GM23338 (cell line): ENCODE measurements at regions not wholly inside any gene's neighbourhood (a gene's known extent, or its start where the extent isn't known, plus 50 kb on each side); places are given as distances from the start of the nearest gene placed in this dataset.

Source experiments
- ATAC-seq: fragments of 200-7000 bp; cut with Tn5 transposase; 3 replicates; pipeline ENCODE4 v1.9.1; 2020
- DNase-seq: peaks from one replicate; pipeline ENCODE4 v3.0.0-alpha.2; 2015; ENCODE audit warnings: low spot score
- H2AFZ ChIP-seq: fragments of 200-600 bp; sonication (generic); 2 replicates; pipeline ENCODE4 v1.8.0; 2016; ENCODE audit warnings: antibody characterized with exemption, mild to moderate bottlenecking, moderate library complexity
- H3F3A ChIP-seq: fragments of 200-600 bp; sonication (generic); replicated peaks from 2 replicates; pipeline ENCODE4 v1.8.0; 2017; ENCODE audit warnings: antibody characterized with exemption, mixed run types, low read depth
- H3K27ac ChIP-seq: fragments of 200-600 bp; sonication (generic); 2 replicates; pipeline ENCODE4 v1.6.1; 2016; ENCODE audit warnings: low read depth
- H3K27me3 ChIP-seq: fragments of 200-600 bp; sonication (generic); 2 replicates; pipeline ENCODE4 v1.8.0; 2016; ENCODE audit warnings: mild to moderate bottlenecking, mixed run types, moderate library complexity; ENCODE audit not compliant: insufficient read depth
- H3K36me3 ChIP-seq: fragments of 200-600 bp; sonication (generic); 2 replicates; pipeline ENCODE4 v1.8.0; 2016; ENCODE audit warnings: mild to moderate bottlenecking; ENCODE audit not compliant: insufficient read depth
- H3K4me1 ChIP-seq: fragments of 200-600 bp; sonication (generic); 2 replicates; pipeline ENCODE4 v1.8.0; 2016; ENCODE audit warnings: mild to moderate bottlenecking, moderate library complexity; ENCODE audit not compliant: insufficient read depth
- H3K4me2 ChIP-seq: fragments of 200-600 bp; sonication (generic); 2 replicates; pipeline ENCODE4 v1.7.1; 2017; ENCODE audit warnings: mixed run types
- H3K4me3 ChIP-seq: fragments of 200-600 bp; sonication (generic); 2 replicates; pipeline ENCODE4 v1.6.1; 2016; ENCODE audit warnings: mixed run types
- H3K79me2 ChIP-seq: fragments of 200-600 bp; sonication (generic); replicated peaks from 2 replicates; pipeline ENCODE4 v1.8.0; 2017; ENCODE audit warnings: mild to moderate bottlenecking; ENCODE audit not compliant: insufficient read depth
- H3K9me2 ChIP-seq: fragments of 200-600 bp; sonication (generic); 2 replicates; pipeline ENCODE4 v1.8.0; 2017; ENCODE audit not compliant: insufficient read depth
- H4K20me1 ChIP-seq: fragments of 200-600 bp; sonication (generic); replicated peaks from 2 replicates; pipeline ENCODE4 v1.8.0; 2017; ENCODE audit warnings: mild to moderate bottlenecking; ENCODE audit not compliant: insufficient read depth
- H3K27ac Mint-ChIP-seq: 2 replicates; pipeline ENCODE4 v1.8.0; 2020; ENCODE audit warnings: inconsistent platforms, mild to moderate bottlenecking, moderate library complexity, mixed read lengths
- H3K27me3 Mint-ChIP-seq: 3 replicates; pipeline ENCODE4 v1.8.0; 2022; ENCODE audit warnings: low read depth, mild to moderate bottlenecking, moderate library complexity, mixed read lengths, inconsistent platforms; ENCODE audit not compliant: insufficient read depth, poor library complexity
- H3K36me3 Mint-ChIP-seq: 3 replicates; pipeline ENCODE4 v1.8.0; 2021; ENCODE audit warnings: low read depth, mild to moderate bottlenecking, inconsistent platforms, moderate library complexity, mixed read lengths
- H3K4me1 Mint-ChIP-seq: 3 replicates; pipeline ENCODE4 v1.8.0; 2020; ENCODE audit warnings: mild to moderate bottlenecking, inconsistent platforms, mixed read lengths
- H3K4me3 Mint-ChIP-seq: 3 replicates; pipeline ENCODE4 v1.8.0; 2021; ENCODE audit warnings: moderate library complexity, mild to moderate bottlenecking, inconsistent platforms, mixed read lengths
- H3K9me3 Mint-ChIP-seq: 3 replicates; pipeline ENCODE4 v1.8.0; 2020; ENCODE audit warnings: moderate library complexity, mild to moderate bottlenecking, inconsistent platforms, mixed read lengths
- ETS1 ChIP-seq: IDR thresholded peaks from 2 replicates; pipeline ENCODE4 v1.6.1; 2016; ENCODE audit warnings: antibody characterized with exemption
- EZH2 ChIP-seq: fragments of 200-600 bp; sonication (generic); IDR thresholded peaks from one replicate; pipeline ENCODE4 v1.8.0; 2017; ENCODE audit warnings: antibody characterized with exemption, mild to moderate bottlenecking, low read depth; ENCODE audit not compliant: unreplicated experiment
- ZNF114 ChIP-seq: fragments of 250-450 bp; sonication (Bioruptor Pico); IDR thresholded peaks from 2 replicates; pipeline ENCODE4 v1.5.0; 2020; ENCODE audit warnings: mild to moderate bottlenecking, moderate library complexity
- ZNF331 ChIP-seq: fragments of 250-450 bp; sonication (Bioruptor Pico); IDR thresholded peaks from 2 replicates; pipeline ENCODE4 v1.5.0; 2020; ENCODE audit warnings: low read depth, mild to moderate bottlenecking, moderate library complexity
- ZNF462 ChIP-seq: fragments of 250-450 bp; sonication (Bioruptor Pico); IDR thresholded peaks from 2 replicates; pipeline ENCODE4 v1.5.0; 2020; ENCODE audit warnings: mild to moderate bottlenecking, moderate library complexity

- no peak for DNase-seq
- H3K36me3 Mint-ChIP-seq: no peaks in the 10 kb centered on the region
Measured at GRCh38 chr11:81112718-81113117, 1620.9 kb downstream of the FAM181B start.

More at GRCh38 chr11:81112718-81113117, 1620.9 kb downstream of the FAM181B start:
- Mint-ChIP-seq H3K4me1 (no peaks in the 10 kb centered on the region), H3K27me3 (no peaks in the 10 kb centered on the region), H3K4me3 (no peak overlapping the region), H3K27ac (no peak overlapping the region), H3K9me3 (no peaks in the 10 kb centered on the region)
- Histone ChIP-seq H3F3A (no peaks in the 10 kb centered on the region), H4K20me1 (no peaks in the 10 kb centered on the region), H3K4me3 (no peak overlapping the region), H3K4me1 (no peaks in the 10 kb centered on the region), H2AFZ (no peak overlapping the region), H3K27me3 (no peaks in the 10 kb centered on the region), H3K36me3 (no peaks in the 10 kb centered on the region), H3K4me2 (no peak overlapping the region), H3K27ac (no peak overlapping the region), H3K9me2 (no peaks in the 10 kb centered on the region), H3K79me2 (no peaks in the 10 kb centered on the region)
- TF ChIP-seq ZNF462 (CRISPR knock-in tag) (no peak), ZNF331 (CRISPR knock-in tag) (no peak), ZNF114 (CRISPR knock-in tag) (no peak), EZH2 (no peak), ETS1 (no peak)
- no peak for ATAC-seq
